GM13977 (cell line): ENCODE measurements at regions not wholly inside any gene's neighbourhood (a gene's known extent, or its start where the extent isn't known, plus 50 kb on each side); places are given as distances from the start of the nearest gene placed in this dataset.

ENCODE experiments used
- DNase-seq: peaks from one replicate; pipeline ENCODE4 v3.0.0; 2012; ENCODE audit warnings: low spot score
- CTCF ChIP-seq: IDR thresholded peaks from 2 replicates; pipeline ENCODE4 v1.5.1; 2012; ENCODE audit warnings: mild to moderate bottlenecking, control low read depth; ENCODE audit not compliant: insufficient read depth; ENCODE audit errors: extremely low read depth, missing control alignments
- in situ Hi-C: fragments of 300-500 bp; cut with MboI; formaldehyde crosslinking; loops from one replicate; pipeline ENCODE4 v1.12.0; 2022; ENCODE audit warnings: low sequenced_read_pairs, low pct_unique_long_range_greater_than_20kb, mixed read lengths, inconsistent platforms; ENCODE audit not compliant: unreplicated experiment

DNA sequence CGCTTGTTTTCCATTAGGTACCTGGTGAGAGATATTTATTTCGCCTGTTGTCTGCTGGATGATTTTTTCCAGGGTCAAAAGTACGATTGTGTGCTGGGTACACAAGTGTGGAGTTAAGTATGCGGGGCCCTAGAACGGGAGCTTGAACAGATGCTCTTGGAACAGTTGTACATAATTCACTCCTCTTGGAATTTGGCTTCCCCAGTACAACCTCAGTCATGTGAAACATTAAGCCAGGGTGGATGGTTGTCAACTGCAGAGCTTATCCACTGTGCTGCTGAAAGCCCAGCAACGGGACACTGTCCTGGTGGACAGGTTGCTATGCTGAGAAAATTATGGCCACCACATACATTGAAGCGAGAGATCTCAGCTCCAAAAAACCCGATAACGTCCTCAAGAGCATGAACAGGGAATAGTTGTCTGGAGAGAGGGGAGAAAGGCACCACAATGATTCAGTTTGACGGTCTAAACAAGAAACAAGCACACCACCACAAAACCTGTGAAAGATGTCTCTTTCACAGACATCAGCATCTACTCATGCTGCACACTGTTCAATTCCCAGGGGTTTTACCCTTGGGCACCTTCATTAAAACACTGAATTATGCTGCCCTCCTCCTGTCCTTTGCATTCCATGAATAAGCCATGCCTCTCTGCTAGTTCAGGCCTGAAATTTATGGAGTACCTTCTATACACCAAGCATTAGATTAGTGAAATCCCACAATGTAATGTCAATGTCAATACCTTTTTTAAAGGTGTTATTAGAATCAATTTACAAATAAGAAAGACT, 176.8 kb upstream of the TRIB2 start:
- in situ Hi-C loops, result no loop called here
- TF ChIP-seq CTCF, result no peak
- DNase-seq, result no peak

- in situ Hi-C loops, result no loop called here
- DNase-seq, result no peak
- no peak for TF ChIP-seq CTCF
Measured at GRCh38 chr2:12543076-12543977, 173.4 kb upstream of the TRIB2 start.

- TF ChIP-seq CTCF, result no peak
- DNase-seq, result peak; percentile 27
Measured at GRCh38 chr2:12543978-12544558, 172.7 kb upstream of the TRIB2 start.

DNA sequence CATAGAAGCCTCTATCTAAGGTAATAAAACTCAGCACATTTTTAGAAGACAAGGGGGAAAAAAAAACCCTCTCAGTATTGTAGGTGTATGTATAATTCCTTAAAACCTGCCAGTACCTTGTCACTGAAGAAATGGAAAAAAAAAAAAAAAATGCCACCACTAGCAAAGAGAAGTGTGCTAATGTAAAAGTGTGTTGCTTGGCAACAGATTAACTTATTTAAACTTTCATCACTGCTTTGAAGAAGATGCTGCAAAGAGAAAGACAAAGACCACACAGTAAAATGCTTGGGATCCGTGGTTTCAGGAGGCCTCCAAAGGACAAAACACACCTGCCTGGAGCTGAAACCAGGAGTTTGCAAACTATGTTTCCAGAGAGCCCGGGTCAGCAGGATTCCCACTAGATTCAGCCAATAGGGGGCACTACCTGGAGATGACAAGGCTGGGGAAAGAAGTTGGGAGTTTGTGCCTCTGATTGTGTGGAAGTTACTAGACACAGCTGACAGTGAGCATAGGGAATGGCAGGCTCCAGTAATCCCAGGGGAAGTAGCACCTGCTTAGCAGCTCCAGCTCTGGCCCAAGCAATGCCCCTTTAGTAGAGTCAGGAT, 169.1 kb upstream of the TRIB2 start:
- in situ Hi-C loops, result no loop called here
- DNase-seq, result no peak
- TF ChIP-seq CTCF, result no peak

More at GRCh38 chr2:12543978-12544558, 172.7 kb upstream of the TRIB2 start:
- in situ Hi-C loops, result no loop called here

DNA sequence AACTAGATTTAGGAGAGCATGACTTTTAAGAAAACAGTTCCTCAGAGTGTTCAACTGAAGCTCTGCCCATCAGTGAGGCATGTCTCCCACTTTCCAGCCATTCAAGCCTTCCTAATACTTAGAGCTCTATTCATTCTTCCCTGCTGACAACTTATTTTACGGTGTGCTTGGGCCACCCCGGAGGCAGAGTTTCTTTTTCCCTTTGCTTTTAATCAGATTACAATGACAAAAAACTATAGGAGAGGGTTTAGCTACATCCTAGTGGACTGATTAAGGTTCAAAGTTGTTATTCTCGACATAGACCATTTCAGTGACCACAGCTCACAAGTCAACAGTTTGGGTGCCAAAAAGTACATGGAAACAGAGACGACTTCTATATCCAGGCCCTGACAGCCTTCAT, 167.8 kb upstream of the TRIB2 start:
- in situ Hi-C loops, result no loop called here
- no peak for TF ChIP-seq CTCF
- DNase-seq, result no peak

GRCh38 chr2:12549641-12550040, 167.1 kb upstream of the TRIB2 start:
- no peak for DNase-seq
- in situ Hi-C loops, result no loop called here
- no peak for TF ChIP-seq CTCF
